SJSA1 (cell line): ENCODE measurements at regions not wholly inside any gene's neighbourhood (a gene's known extent, or its start where the extent isn't known, plus 50 kb on each side); places are given as distances from the start of the nearest gene placed in this dataset.
A peak's percentile ranks its signal among the peaks of the same experiment; 100 is the strongest.

Source experiments
- DNase-seq, 2 experiments: peaks; one replicate each; pipeline ENCODE4 v3.0.0-alpha.2; 2015 to 2020; ENCODE audit warnings: low spot score in 2 of 2, low read depth in 1 of 2
- H3K27ac ChIP-seq: fragments of 250-450 bp; sonication (Bioruptor Pico); 2 replicates; pipeline ENCODE4 v1.5.1; 2020; ENCODE audit warnings: mild to moderate bottlenecking, moderate library complexity
- H3K27me3 ChIP-seq: fragments of 250-450 bp; sonication (Bioruptor Pico); replicated peaks from 2 replicates; pipeline ENCODE4 v1.5.1; 2020; ENCODE audit warnings: mild to moderate bottlenecking, moderate library complexity
- H3K36me3 ChIP-seq: fragments of 250-450 bp; sonication (Bioruptor Pico); 2 replicates; pipeline ENCODE4 v1.5.1; 2020; ENCODE audit warnings: mild to moderate bottlenecking
- H3K4me1 ChIP-seq: fragments of 250-450 bp; sonication (Bioruptor Pico); replicated peaks from 2 replicates; pipeline ENCODE4 v1.6.1; 2021; ENCODE audit warnings: mild to moderate bottlenecking
- H3K4me3 ChIP-seq: fragments of 250-450 bp; sonication (Bioruptor Pico); 2 replicates; pipeline ENCODE4 v1.5.1; 2020; ENCODE audit warnings: mild to moderate bottlenecking
- H3K9me3 ChIP-seq: fragments of 250-450 bp; sonication (Bioruptor Pico); replicated peaks from 2 replicates; pipeline ENCODE4 v1.5.1; 2020; ENCODE audit warnings: mild to moderate bottlenecking

DNA sequence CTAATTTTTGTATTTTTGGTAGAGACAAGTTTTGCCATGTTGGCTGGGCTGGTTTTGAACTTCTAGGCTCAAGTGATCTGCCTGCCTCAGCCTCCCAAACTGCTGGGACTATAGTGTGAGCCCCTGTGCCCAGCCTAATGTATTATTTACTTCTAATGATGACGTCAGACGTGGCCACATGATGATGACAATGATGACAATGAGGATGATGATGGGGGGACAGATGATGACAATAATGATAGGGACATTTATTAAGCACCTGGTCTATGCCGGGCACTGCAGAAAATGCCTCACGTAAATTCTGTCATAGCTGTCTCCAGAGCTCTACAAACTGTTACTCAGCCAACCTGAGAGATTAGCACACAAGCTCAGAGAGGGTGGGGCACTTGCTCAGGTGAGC is 169.3 kb downstream of the SHANK2 start:
- H3K4me3 ChIP-seq: no peak overlapping the region
- H3K36me3 ChIP-seq: no peaks in the 10 kb centered on the region
- peaks cover 8% of the 10 kb centered on the region; the same call in 1 of the 2 replicates for H3K4me1 ChIP-seq
- no peak overlapping the region for H3K27ac ChIP-seq
- no peak for DNase-seq
- peaks cover 5% of the 10 kb centered on the region for H3K9me3 ChIP-seq
- H3K27me3 ChIP-seq: no peaks in the 10 kb centered on the region

DNA sequence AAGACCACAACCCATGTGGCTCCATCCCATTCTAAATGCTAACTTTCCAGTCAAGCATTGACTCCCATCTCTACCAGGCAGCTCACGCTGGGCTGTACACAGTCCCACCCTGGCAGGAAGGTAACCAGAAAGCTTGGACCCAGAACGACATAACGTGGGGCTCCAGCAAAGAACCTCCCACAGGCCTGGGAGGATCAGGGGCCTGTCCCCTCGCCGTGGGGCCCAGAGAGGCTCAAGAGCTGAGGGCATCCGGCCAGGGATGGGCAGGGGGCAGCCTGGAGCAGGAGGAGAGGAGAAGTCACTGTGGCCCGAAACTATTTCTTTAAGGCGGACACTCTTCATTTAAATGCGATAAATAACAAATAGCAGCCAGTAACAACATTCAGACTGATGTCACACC is 169.9 kb downstream of the SHANK2 start:
- Histone ChIP-seq H3K27me3 (no peaks in the 10 kb centered on the region), H3K4me3 (no peak overlapping the region), H3K27ac (no peak overlapping the region), H3K36me3 (no peaks in the 10 kb centered on the region), H3K4me1 (peaks cover 8% of the 10 kb centered on the region; the same call in 1 of the 2 replicates), H3K9me3 (peaks cover 11% of the 10 kb centered on the region)
- DNase-seq: no peak

DNA sequence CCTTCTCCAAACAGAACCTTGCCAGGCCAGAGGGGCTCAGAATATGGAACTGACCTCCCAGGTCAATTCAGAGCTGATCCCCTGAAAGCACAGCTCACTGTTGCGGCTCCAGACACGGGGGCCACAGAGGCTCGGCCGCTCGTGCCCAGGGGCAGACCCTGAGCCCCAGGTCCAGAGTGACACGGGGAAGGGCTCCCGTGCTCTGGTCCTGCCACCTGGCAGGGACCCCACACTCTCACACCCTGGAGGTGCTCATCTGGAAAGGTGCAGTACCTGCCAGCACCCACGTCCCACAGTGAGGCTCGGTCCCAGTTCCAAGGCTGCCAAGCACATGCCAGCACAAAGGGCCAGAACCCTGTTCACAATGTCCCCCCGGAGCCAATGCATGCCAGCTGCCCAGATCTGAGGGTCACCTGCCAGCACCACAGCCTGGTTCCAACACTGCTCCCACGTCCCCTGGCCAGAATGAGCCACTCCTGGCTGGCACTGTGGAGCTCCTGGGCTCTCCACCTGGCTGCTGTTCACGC is 170.6 kb downstream of the SHANK2 start:
- Histone ChIP-seq H3K9me3 (peaks cover 16% of the 10 kb centered on the region), H3K27ac (no peak overlapping the region), H3K27me3 (no peaks in the 10 kb centered on the region), H3K4me3 (no peak overlapping the region), H3K36me3 (no peaks in the 10 kb centered on the region), H3K4me1 (peaks cover 13% of the 10 kb centered on the region)
- no peak for DNase-seq

DNA sequence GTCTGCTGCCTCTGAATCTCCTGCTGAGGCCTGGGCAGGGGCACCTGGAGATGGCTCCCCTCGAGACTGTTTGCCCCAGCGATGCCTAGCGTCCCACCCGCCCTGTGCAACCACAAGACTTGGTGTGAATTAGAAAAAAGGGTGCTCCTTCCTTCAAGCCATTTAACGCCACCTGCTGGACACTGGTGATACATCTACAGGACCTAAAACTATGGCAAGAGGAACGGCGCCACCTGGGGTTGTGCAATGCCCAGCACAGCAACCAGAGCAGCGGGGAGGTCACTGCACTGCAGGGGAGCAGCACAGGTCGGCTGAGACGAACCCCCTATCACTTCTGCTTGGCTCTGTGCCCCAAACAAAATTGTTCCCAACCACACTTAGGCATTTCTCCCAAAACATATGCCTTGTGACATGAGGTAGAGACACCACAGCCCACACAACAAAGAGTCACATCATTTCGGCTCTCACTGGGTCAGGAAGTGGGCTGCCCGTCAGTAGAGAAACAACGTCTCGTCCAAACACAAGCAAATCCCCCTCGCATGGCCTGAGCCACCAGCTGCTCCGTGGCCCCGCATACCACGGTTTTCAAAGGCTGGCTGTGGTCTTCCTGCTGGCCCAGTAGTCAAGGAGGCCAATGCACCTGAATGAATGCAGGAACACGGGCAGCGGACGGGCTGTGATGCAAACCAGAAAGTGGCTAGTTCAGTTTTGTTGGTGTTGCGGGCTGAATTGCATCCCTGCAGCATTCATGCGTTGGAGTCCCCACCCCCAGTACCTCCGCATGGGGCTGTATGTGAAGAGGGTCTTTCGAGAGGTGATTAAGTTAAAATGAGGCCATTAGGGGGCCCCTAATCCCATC is 171.9 kb downstream of the SHANK2 start:
- peaks cover 23% of the 10 kb centered on the region for H3K4me1 ChIP-seq

DNA sequence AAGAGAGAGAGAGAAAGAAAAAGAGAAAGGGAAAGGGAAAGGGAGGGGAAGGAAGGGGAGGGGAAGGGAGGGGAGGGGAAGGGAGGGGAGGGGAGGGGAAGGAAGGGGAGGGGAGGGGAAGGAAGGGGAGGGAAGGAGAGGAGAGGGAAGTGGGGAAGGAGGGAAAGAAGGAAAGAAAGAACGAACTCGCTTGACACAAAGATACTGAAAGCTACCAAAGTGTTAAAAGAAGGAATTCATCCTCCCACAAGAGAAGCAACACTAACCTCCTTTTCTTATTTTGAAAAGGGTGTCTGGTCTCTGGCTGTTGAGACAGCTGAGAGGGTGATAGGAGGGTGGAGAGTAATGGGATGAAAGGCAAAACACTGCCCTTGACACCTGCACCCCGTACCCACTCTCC is 172.6 kb downstream of the SHANK2 start:
- DNase-seq: no peak
- Histone ChIP-seq H3K36me3 (no peaks in the 10 kb centered on the region; the same call in 1 of the 2 replicates), H3K4me3 (no peak overlapping the region), H3K27me3 (no peaks in the 10 kb centered on the region), H3K27ac (no peak overlapping the region), H3K9me3 (peaks cover 33% of the 10 kb centered on the region), H3K4me1 (peaks cover 23% of the 10 kb centered on the region)

More for the DNA sequence above, 171.9 kb downstream of the SHANK2 start:
- H3K9me3 ChIP-seq: peaks cover 27% of the 10 kb centered on the region
- no peaks in the 10 kb centered on the region for H3K27me3 ChIP-seq
- no peaks in the 10 kb centered on the region; the same call in 1 of the 2 replicates for H3K36me3 ChIP-seq
- H3K27ac ChIP-seq: no peak overlapping the region
- no peak overlapping the region for H3K4me3 ChIP-seq
- peak; percentile 71 to 82 for DNase-seq

DNA sequence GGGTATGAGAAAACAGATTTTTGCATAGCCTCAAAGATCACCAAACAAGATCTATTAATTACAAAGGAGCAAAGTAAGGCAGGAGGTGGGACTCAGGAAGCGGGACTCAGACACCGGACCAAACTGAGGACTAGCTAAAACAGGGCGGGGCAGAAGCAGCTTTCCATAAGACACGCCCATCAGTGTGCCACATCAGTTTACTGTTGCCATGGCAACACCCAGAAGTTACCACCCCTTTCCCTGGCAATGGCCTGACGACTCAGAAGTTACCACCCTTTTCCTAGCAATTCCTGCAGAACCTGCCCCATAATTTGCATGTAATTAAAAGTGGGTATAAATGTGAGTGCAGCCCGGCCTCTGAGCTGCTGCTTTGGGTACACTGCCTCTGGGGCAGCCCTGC is 173.9 kb downstream of the SHANK2 start:
- no peak overlapping the region for H3K27ac ChIP-seq
- H3K9me3 ChIP-seq: peaks cover 45% of the 10 kb centered on the region
- peaks cover 23% of the 10 kb centered on the region for H3K4me1 ChIP-seq
- peak in 1 of 2 experiments; percentile 71 for DNase-seq
- no peak overlapping the region for H3K4me3 ChIP-seq
- H3K27me3 ChIP-seq: no peaks in the 10 kb centered on the region
- no peaks in the 10 kb centered on the region; the same call in 1 of the 2 replicates for H3K36me3 ChIP-seq

DNA sequence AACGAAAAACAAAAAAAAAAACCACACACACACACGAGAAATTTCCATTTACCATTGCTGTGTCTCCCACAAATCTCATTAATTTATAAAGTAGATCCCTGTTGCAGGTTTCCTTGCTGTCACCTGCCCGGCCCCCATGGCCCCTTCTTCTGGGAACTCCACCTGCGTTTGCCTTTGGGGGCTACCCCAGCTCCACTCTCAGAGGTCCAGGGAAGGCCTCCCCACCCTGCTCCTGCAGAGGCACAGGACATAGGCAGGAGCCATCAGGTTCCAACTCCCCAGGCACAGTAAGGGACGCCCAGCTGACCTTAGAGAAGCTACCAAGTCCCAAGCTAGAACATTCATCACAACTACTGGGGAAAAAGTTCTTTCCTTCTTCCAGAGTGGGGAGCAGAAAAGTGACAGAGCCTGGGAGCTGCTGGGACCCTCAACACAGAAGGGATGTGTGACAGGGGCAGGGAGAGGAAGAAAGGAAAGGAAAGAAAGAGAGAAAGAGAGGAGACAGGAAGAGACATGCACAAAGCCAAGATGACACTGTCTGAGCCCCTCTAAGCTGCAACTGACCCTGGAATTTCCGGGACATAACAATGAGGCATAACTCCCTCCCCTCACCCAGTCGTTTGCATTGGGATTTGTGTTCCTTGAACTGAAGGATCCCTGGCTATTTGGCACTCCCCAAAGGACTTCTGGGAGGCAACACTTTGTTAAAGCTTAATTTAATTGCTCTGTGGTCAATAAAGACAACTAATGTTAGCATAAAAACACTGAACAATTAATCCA is 175.7 kb downstream of the SHANK2 start:
- Histone ChIP-seq H3K4me1 (peaks cover 23% of the 10 kb centered on the region), H3K36me3 (no peaks in the 10 kb centered on the region; the same call in 1 of the 2 replicates), H3K27me3 (no peaks in the 10 kb centered on the region), H3K4me3 (no peak overlapping the region), H3K27ac (no peak overlapping the region), H3K9me3 (peaks cover 58% of the 10 kb centered on the region)
- peak; percentile 52 to 65 for DNase-seq

DNA sequence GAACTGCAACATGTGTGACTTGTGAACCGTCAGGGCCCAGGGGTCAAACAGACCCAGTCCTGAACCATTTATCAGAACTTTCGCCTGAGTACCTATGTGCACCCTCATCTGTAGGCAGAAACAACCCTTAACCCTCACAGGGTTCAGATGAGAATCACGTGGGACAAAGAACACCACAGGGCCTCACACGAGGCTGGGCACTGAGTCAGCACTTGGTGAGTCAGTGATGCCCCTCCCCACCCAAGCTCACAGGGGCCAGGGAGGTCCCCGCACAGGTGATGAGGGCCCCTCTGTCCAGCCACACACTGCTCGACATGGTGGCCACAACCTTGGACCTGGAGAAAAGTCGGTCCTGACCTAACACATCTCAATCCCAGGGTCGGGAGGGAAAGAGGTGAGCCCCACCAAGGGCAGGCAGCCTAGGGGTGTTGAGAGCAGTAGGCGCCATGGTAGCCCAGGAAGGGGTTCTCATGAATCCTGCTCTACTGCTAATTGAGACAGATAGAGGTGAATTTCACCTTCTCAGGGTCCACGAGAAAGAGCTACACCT is 176.4 kb downstream of the SHANK2 start:
- Histone ChIP-seq H3K9me3 (peaks cover 66% of the 10 kb centered on the region), H3K27me3 (no peaks in the 10 kb centered on the region), H3K4me1 (peaks cover 23% of the 10 kb centered on the region), H3K4me3 (no peak overlapping the region), H3K36me3 (no peaks in the 10 kb centered on the region; the same call in 1 of the 2 replicates), H3K27ac (peak overlapping the region; percentile 7; the same call in 1 of the 2 replicates)
- peak; percentile 49 to 68 for DNase-seq

DNA sequence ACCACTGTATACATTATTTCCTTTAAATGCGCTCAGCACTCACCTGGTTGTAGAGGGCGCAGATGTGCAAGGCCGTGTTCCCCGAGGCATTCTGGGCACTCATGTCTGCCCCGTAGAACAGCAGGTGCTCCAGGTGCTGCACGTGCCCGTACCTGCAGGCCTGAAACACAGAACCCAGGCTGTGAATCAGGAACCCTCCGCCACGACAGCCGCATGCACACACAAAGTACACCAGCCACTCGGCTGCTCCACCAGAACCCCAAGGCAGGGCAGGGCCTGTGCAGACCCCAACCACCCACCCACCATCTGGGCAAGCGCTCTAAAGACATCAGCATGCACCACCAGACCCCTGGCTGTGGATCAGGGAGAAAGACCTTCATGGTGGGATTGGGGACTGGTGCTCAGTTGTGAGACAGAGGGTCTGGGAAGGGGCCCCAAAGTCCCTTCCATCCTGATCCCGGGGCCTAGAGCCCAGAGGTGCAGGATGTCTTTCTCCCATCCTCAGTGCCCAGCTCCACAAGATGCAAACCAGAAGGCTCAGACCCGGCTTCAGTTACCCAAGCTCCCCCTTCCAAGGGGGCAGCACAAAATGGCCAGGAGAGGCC is 177.2 kb downstream of the SHANK2 start:
- Histone ChIP-seq H3K27me3 (no peaks in the 10 kb centered on the region), H3K9me3 (peaks cover 73% of the 10 kb centered on the region), H3K36me3 (no peaks in the 10 kb centered on the region; the same call in 1 of the 2 replicates), H3K27ac (no peak overlapping the region), H3K4me1 (peaks cover 23% of the 10 kb centered on the region), H3K4me3 (no peak overlapping the region)
- peak in 1 of 2 experiments; percentile 69 for DNase-seq

DNA sequence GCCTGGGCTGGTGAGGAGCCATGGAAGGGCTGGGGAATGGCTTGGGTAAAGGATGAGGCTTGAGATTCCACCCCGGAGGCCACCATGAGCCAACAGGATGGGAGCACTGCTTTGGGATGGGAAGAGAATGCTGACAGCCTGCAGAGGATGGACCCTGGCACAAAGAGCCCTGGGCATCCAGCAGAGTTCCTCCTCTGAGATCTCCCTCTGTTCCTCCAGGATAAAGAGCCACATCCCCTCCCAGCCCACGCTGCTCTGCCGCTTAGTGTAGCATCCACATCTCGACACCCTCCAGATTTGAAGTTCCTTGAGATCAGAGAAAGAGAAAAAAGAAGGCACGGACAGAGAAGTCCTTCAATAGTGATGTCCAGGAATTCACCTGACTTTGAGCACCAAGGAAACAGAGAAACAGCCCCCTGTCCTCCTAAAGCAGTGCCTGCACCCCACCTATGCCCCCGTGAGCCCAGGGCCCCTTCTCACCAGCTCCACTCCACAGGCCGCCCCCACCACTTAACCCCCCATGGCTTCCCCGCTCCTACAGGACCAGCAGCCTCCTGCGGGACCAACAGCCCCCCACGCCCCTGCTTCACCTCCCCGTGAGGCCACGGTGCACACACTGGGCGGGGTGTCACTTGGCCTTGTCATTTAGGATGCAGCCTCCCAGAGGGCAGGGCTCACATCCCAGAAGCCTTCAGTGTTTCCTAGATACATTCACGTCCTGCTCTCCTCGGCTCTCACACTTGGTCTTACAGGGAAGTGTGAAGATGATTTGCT is 180.5 kb downstream of the SHANK2 start:
- DNase-seq: peak in 1 of 2 experiments; percentile 71
- Histone ChIP-seq H3K36me3 (no peaks in the 10 kb centered on the region; the same call in 1 of the 2 replicates), H3K9me3 (peaks cover 90% of the 10 kb centered on the region), H3K27ac (no peak overlapping the region), H3K27me3 (no peaks in the 10 kb centered on the region), H3K4me3 (no peak overlapping the region), H3K4me1 (peaks cover 12% of the 10 kb centered on the region)

DNA sequence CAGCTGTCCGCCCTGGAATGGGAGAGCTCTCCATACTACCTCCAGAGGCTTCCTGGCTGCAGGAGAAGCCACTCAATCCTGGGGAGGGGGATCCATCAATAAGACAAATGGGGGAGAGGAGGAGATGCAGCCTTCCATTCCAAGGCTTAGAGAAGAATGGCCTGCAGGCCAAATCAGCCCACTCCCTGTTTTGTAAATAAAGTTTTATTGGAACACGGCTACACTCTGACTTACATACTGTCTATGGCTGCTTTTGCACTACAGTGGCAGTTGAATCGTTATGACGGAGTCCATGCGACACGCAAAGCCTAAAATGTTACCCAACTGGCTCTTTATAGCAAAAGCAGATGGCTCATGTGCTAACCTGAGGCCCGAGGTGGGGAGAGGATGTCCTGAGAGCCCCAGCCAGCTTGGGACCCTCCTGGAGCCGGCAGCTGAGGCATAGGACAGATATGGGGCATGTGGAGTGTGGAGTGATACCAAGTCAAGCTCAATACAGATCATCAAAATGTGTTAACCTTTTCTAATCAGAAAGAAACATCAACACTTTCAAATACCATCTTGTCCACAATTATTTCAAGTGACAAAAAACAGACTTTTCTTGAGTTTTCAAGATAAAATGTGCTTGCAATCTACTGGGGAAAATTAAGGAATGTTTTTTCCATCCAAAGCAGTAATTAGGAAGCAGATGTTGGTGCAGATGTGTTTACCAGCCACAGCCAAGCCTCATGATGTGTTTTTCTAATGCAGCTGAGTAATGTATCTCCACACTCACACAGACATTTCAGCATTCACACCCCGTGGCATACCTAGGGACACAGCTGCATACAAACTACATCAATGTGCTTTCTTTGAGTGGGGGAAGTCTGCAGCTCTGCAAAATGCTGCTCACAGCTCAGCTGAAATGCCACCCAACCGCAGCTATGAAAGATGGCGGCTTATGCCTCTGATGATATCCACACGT is 181.6 kb downstream of the SHANK2 start:
- peaks cover 88% of the 10 kb centered on the region for H3K9me3 ChIP-seq
- peaks cover 3% of the 10 kb centered on the region for H3K4me1 ChIP-seq
- H3K4me3 ChIP-seq: no peak overlapping the region
- H3K27ac ChIP-seq: no peak overlapping the region
- H3K27me3 ChIP-seq: no peaks in the 10 kb centered on the region
- DNase-seq: peak in 1 of 2 experiments; percentile 64
- no peaks in the 10 kb centered on the region; the same call in 1 of the 2 replicates for H3K36me3 ChIP-seq

DNA sequence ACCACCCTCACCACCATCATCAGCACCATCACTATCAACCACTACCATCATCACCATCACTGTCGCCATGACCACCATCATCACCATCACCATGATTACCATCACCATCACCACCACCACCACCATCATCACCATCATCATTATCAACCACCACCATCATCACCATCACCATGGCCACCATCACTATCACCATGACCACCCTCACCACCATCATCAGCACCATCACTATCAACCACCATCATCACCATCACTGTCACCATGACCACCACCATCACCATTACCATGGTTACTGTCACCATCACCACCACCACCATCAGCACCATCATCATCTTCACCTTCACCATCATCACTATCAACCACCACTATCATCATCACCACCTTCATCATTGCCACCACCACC is 183.4 kb downstream of the SHANK2 start:
- no peaks in the 10 kb centered on the region for H3K36me3 ChIP-seq
- no peaks in the 10 kb centered on the region for H3K4me1 ChIP-seq
- no peak overlapping the region for H3K27ac ChIP-seq
- no peaks in the 10 kb centered on the region for H3K27me3 ChIP-seq
- DNase-seq: no peak
- H3K4me3 ChIP-seq: no peak overlapping the region
- H3K9me3 ChIP-seq: peaks cover 81% of the 10 kb centered on the region
